Pancreas (tissue), 10 donors: ENCODE measurements at regions not wholly inside any gene's neighbourhood (a gene's known extent, or its start where the extent isn't known, plus 50 kb on each side); places are given as distances from the start of the nearest gene placed in this dataset.

Experiments
- ATAC-seq, 4 donors: fragments of 200-7000 bp; cut with Tn5 transposase; one replicate each; pipeline versions ENCODE4 v1.8.0 to v1.9.1; 2020; ENCODE audit warnings: mild to moderate bottlenecking in 4 of 4, moderate library complexity in 4 of 4
- DNase-seq, 6 donors: peaks; one replicate each; pipeline ENCODE4 v3.0.0-alpha.2; 2020
- FAIRE-seq: peaks from 2 replicates; lab custom pipeline; 2012; peaks lifted over from hg19 to GRCh38; lab: Jason Lieb, UNC
- H3K27ac ChIP-seq, 4 donors: fragments of 200-600 bp; sonication (generic); 1 replicate in 3 of 4; 2 replicates in 1 of 4; pipeline versions ENCODE4 v1.5.0 to v1.8.0; 2020
- H3K27me3 ChIP-seq, 4 donors: fragments of 200-600 bp; one replicate each; pipeline ENCODE4 v1.8.0; 2021
- H3K36me3 ChIP-seq, 3 donors: fragments of 200-600 bp; sonication (generic) in 1 of 3; one replicate each; pipeline versions ENCODE4 v1.5.0 to v1.8.0; 2020 to 2021
- H3K4me1 ChIP-seq, 3 donors: fragments of 200-600 bp; one replicate each; pipeline ENCODE4 v1.8.0; 2021
- H3K4me3 ChIP-seq, 4 donors: fragments of 200-600 bp; sonication (generic) in 2 of 4; one replicate each; pipeline versions ENCODE4 v1.5.0 to v1.8.0; 2020 to 2021
- H3K9me3 ChIP-seq, 4 donors: fragments of 200-600 bp; one replicate each; pipeline ENCODE4 v1.8.0; 2021
- WGBS, 2 donors: extraction: QIAGEN DNeasy Blood & Tissue Kit; methylation state at CpG; one replicate each; pipeline ENCODE4 v1.1.7; 2013; 5-methylcytosine and 5-hydroxymethylcytosine counted together
- intact Hi-C, 3 donors: fragments of 100-400 bp; cut with DNase I; formaldehyde crosslinking; loops; one replicate each; pipeline versions ENCODE4 v1.11.1 to v1.14.2; 2022
- TF ChIP-seq, protein P1 (sequence below), 4 donors: fragments of 200-600 bp; sonication (generic) in 3 of 4; IDR thresholded peaks; one replicate each; pipeline versions ENCODE4 v1.5.0 to v1.8.0; 2021; ENCODE audit warnings: antibody characterized with exemption in 4 of 4
- donor health status: healthy with polysubstance abuse.
- donor health status: DM: no; HTN: no; CAD: no; lungs with moderate emphysema.
- donor health status: DM: no; HTN: no; CAD: no.
- donor health status: control.
- donor health status: control.
- donor health status: Bipolar disorder and iron deficiency.
- donor health status: DM: yes; HTN: yes; CAD: no.
- donor health status: DM: no; HTN: no; CAD: no.
- donor health status: DM: no; HTN: no; CAD: no.
- donor health status: DM: yes; HTN: yes; CAD: no.

DNA sequence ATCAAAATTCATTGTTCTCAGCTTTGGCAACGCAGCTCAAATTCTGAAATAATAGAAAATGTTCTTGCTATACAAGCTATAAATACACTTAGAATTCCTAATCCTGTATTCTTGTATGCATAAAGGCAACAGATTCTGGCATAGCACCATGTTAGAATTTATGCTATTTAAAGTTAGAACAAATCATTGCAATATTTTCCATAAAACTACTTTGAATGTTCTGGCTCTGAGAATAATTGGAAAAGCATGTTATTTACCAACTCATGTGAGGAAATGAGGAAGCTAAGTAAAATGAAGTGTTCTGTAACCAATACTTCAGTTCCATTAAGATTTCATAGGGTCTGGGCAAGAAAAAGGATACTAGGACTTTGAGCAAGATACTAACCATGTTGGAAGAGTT, 888.9 kb downstream of the SQOR start:
- intact Hi-C loops = no loop called here
- no peak for FAIRE-seq
- no peak for ATAC-seq
- Histone ChIP-seq H3K27ac (no peak overlapping the region), H3K4me3 (no peak overlapping the region), H3K36me3 (no peaks in the 10 kb centered on the region), H3K27me3 (no peaks in the 10 kb centered on the region), H3K9me3 (no peaks in the 10 kb centered on the region), H3K4me1 (no peaks in the 10 kb centered on the region)
- TF ChIP-seq, protein P1, sequence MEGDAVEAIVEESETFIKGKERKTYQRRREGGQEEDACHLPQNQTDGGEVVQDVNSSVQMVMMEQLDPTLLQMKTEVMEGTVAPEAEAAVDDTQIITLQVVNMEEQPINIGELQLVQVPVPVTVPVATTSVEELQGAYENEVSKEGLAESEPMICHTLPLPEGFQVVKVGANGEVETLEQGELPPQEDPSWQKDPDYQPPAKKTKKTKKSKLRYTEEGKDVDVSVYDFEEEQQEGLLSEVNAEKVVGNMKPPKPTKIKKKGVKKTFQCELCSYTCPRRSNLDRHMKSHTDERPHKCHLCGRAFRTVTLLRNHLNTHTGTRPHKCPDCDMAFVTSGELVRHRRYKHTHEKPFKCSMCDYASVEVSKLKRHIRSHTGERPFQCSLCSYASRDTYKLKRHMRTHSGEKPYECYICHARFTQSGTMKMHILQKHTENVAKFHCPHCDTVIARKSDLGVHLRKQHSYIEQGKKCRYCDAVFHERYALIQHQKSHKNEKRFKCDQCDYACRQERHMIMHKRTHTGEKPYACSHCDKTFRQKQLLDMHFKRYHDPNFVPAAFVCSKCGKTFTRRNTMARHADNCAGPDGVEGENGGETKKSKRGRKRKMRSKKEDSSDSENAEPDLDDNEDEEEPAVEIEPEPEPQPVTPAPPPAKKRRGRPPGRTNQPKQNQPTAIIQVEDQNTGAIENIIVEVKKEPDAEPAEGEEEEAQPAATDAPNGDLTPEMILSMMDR (IDR thresholded peaks at IDR 0.05) = no peak
- DNase-seq = no peak
- 81 to 86% methylated on average over 1 of the region's 1 CpG for WGBS, 2 donors

DNA sequence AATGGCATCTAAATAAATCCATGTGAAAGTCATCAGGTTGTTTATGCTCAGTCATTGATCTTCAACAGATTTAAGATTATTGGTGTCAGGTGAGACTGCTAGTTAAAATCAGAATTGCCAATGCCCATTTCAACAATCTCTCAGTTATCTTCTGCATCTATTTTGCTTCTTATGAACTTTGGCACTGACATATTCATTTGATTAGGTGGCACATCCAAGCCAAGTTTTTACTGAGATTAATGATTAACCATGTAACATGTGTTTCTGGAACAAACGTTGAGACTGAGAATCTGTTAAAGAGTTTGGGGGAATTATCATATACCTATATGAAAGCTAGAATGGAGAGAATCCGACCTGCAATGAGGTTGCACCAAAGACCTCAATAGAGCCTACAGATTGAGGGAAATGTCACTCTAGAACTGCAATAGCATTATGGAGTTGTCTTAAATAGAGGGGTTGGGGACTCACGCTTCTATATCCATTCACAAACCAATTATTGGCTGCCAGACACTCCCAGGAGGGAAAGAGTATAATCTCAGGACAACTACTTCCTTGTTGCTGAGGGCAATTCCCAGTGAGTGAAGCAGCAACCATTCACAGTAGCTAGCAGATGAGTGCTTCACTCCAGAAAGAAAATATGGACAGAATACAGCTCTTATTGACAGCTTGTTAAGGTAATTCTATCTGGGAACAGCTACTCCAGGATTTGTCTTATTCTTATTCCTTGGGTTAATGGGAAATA, 891.3 kb downstream of the SQOR start:
- WGBS, 2 donors = 30% methylated on average over 3 of the region's 3 CpGs
- intact Hi-C loops = no loop called here

GRCh38 chr15:46526726-46527110, 891.9 kb downstream of the SQOR start:
- H3K4me3 ChIP-seq = no peak overlapping the region
- H3K4me1 ChIP-seq = no peaks in the 10 kb centered on the region
- 63 to 73% methylated on average over 1 of the region's 1 CpG for WGBS, 2 donors
- no peaks in the 10 kb centered on the region for H3K9me3 ChIP-seq
- no peaks in the 10 kb centered on the region for H3K27me3 ChIP-seq
- DNase-seq (no peak), FAIRE-seq (no peak), ATAC-seq (no peak)
- H3K36me3 ChIP-seq = no peaks in the 10 kb centered on the region
- intact Hi-C loops = no loop called here
- no peak overlapping the region for H3K27ac ChIP-seq
- TF ChIP-seq, protein P1 (IDR thresholded peaks at IDR 0.05) = no peak

More for the DNA sequence above, 891.3 kb downstream of the SQOR start:
- Histone ChIP-seq H3K36me3 (no peaks in the 10 kb centered on the region), H3K27ac (no peak overlapping the region), H3K4me1 (no peaks in the 10 kb centered on the region), H3K4me3 (no peak overlapping the region), H3K9me3 (no peaks in the 10 kb centered on the region), H3K27me3 (no peaks in the 10 kb centered on the region)
- DNase-seq = no peak
- no peak for FAIRE-seq
- TF ChIP-seq, protein P1 (IDR thresholded peaks at IDR 0.05) = no peak
- ATAC-seq = peak in 1 of 4 donors; percentile 29

DNA sequence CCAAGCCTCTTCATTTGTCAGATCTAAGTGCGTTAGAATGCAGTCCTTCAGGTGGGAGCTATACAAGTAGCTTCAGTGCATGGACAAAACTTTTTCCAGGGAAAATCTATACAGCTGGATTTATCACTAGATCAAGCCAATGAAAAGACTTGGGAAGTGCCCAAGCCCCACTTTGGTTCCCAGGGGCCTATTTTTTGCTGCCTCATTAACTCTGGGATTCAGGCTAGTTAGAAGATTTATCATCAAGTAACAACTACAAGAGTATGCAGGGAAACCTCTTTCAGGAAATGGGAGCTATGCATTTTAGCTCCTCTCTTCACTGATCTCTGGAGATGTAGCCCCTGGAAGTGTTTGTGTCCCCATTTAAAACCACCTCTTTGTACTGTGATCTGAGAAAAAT, 908.8 kb downstream of the SQOR start:
- TF ChIP-seq, protein P1 (IDR thresholded peaks at IDR 0.05) = no peak
- ATAC-seq (no peak), DNase-seq (no peak), FAIRE-seq (no peak)
- Histone ChIP-seq H3K36me3 (no peaks in the 10 kb centered on the region), H3K4me3 (no peak overlapping the region), H3K4me1 (no peaks in the 10 kb centered on the region), H3K27me3 (no peaks in the 10 kb centered on the region), H3K9me3 (no peaks in the 10 kb centered on the region), H3K27ac (no peak overlapping the region)
- intact Hi-C loops = no loop called here
- 48 to 64% methylated on average over 1 of the region's 1 CpG for WGBS, 2 donors

GRCh38 chr15:46548989-46549388, 914.2 kb downstream of the SQOR start:
- intact Hi-C loops = no loop called here
- no peaks in the 10 kb centered on the region for H3K4me1 ChIP-seq
- 87 to 93% methylated on average over 1 of the region's 1 CpG for WGBS, 2 donors
- DNase-seq = no peak
- no peaks in the 10 kb centered on the region for H3K36me3 ChIP-seq
- H3K27me3 ChIP-seq = no peaks in the 10 kb centered on the region
- TF ChIP-seq, protein P1 (IDR thresholded peaks at IDR 0.05) = no peak
- no peak for ATAC-seq
- no peak overlapping the region for H3K27ac ChIP-seq
- FAIRE-seq = no peak
- no peaks in the 10 kb centered on the region for H3K9me3 ChIP-seq
- no peak overlapping the region for H3K4me3 ChIP-seq
